HG03565 (cell line): ENCODE measurements at regions not wholly inside any gene's neighbourhood (a gene's known extent, or its start where the extent isn't known, plus 50 kb on each side); places are given as distances from the start of the nearest gene placed in this dataset.

Source experiments
- ATAC-seq: cut with Tn5 transposase; IDR thresholded peaks from one replicate; pipeline ENCODE4 v1.9.1; 2021; ENCODE audit warnings: mild to moderate bottlenecking, moderate library complexity; ENCODE audit not compliant: unreplicated experiment

- peak; percentile 90 for ATAC-seq
These were observed 272.3 kb upstream of the EPHA4 start for GRCh38 chr2:221844212-221845020.

GRCh38 chr2:221836095-221836494, 264.0 kb upstream of the EPHA4 start:
- no peak for ATAC-seq

GRCh38 chr2:221833966-221834365, 261.9 kb upstream of the EPHA4 start:
- no peak for ATAC-seq

GRCh38 chr2:221831051-221831450, 258.9 kb upstream of the EPHA4 start:
- no peak for ATAC-seq

- ATAC-seq = no peak
These were observed 250.3 kb upstream of the EPHA4 start for GRCh38 chr2:221822416-221822815.

GRCh38 chr2:221818616-221819320, 246.7 kb upstream of the EPHA4 start:
- ATAC-seq = no peak

GRCh38 chr2:221817878-221818277, 245.8 kb upstream of the EPHA4 start:
- no peak for ATAC-seq

- ATAC-seq = no peak
These were observed 244.9 kb upstream of the EPHA4 start for GRCh38 chr2:221817052-221817451.

GRCh38 chr2:221816566-221816965, 244.5 kb upstream of the EPHA4 start:
- no peak for ATAC-seq

- ATAC-seq = no peak
These were observed 238.5 kb upstream of the EPHA4 start for GRCh38 chr2:221810650-221811049.

- ATAC-seq = no peak
These were observed 238.1 kb upstream of the EPHA4 start for GRCh38 chr2:221810245-221810644.

GRCh38 chr2:221808488-221808887, 236.4 kb upstream of the EPHA4 start:
- no peak for ATAC-seq

GRCh38 chr2:221807706-221808105, 235.6 kb upstream of the EPHA4 start:
- no peak for ATAC-seq

GRCh38 chr2:221802089-221802488, 230.0 kb upstream of the EPHA4 start:
- ATAC-seq = no peak

- no peak for ATAC-seq
These were observed 220.9 kb upstream of the EPHA4 start for GRCh38 chr2:221792971-221793521.

GRCh38 chr2:221791844-221792243, 219.7 kb upstream of the EPHA4 start:
- ATAC-seq = no peak

GRCh38 chr2:221787561-221787960, 215.5 kb upstream of the EPHA4 start:
- no peak for ATAC-seq

GRCh38 chr2:221786297-221786926, 214.3 kb upstream of the EPHA4 start:
- no peak for ATAC-seq

GRCh38 chr2:221780281-221780688, 208.2 kb upstream of the EPHA4 start:
- no peak for ATAC-seq

- ATAC-seq = no peak
These were observed 207.5 kb upstream of the EPHA4 start for GRCh38 chr2:221779614-221780067.

- no peak for ATAC-seq
These were observed 205.9 kb upstream of the EPHA4 start for GRCh38 chr2:221778025-221778424.
